NK-92 treated with Interleukin-12 subunit alpha and Interleukin-12 subunit beta, amount 100 ng/mL, for 24 hours (cell line): ENCODE measurements at regions not wholly inside any gene's neighbourhood (a gene's known extent, or its start where the extent isn't known, plus 50 kb on each side); places are given as distances from the start of the nearest gene placed in this dataset.

Experiments
- DNase-seq: peaks from one replicate; lab custom pipeline; 2025; lab: John Stamatoyannopoulos, UW

- DNase-seq, result no peak
Observed at GRCh38 chr9:108347463-108348188, 508.2 kb downstream of the ACTL7B start.

- no peak for DNase-seq
Observed at GRCh38 chr9:108345826-108346225, 510.0 kb downstream of the ACTL7B start.

GRCh38 chr9:108339251-108339650, 516.5 kb downstream of the ACTL7B start:
- no peak for DNase-seq

GRCh38 chr9:108336575-108336974, 519.2 kb downstream of the ACTL7B start:
- DNase-seq, result no peak

GRCh38 chr9:108333530-108333983, 522.2 kb downstream of the ACTL7B start:
- DNase-seq, result no peak

- no peak for DNase-seq
Observed at GRCh38 chr9:108331596-108331995, 524.2 kb downstream of the ACTL7B start.

- no peak for DNase-seq
Observed at GRCh38 chr9:108325406-108325805, 530.4 kb downstream of the ACTL7B start.

- DNase-seq, result no peak
Observed at GRCh38 chr9:108323615-108324014, 532.2 kb downstream of the ACTL7B start.

GRCh38 chr9:108322326-108323098, 533.3 kb downstream of the ACTL7B start:
- DNase-seq, result no peak

GRCh38 chr9:108316630-108317029, 539.2 kb downstream of the ACTL7B start:
- DNase-seq, result no peak

- no peak for DNase-seq
Observed at GRCh38 chr9:108316066-108316465, 539.7 kb downstream of the ACTL7B start.

GRCh38 chr9:108311745-108312144, 544.0 kb downstream of the ACTL7B start:
- DNase-seq, result no peak

GRCh38 chr9:108310202-108310601, 545.6 kb downstream of the ACTL7B start:
- no peak for DNase-seq

GRCh38 chr9:108300306-108301287, 555.2 kb downstream of the ACTL7B start:
- no peak for DNase-seq

- no peak for DNase-seq
Observed at GRCh38 chr9:108297073-108297472, 558.7 kb downstream of the ACTL7B start.

- DNase-seq, result no peak
Observed at GRCh38 chr9:108296056-108296455, 559.7 kb downstream of the ACTL7B start.

GRCh38 chr9:108291586-108291932, 564.2 kb downstream of the ACTL7B start:
- DNase-seq, result no peak

GRCh38 chr9:108290839-108291585, 564.8 kb downstream of the ACTL7B start:
- no peak for DNase-seq

GRCh38 chr9:108286638-108287206, 569.1 kb downstream of the ACTL7B start:
- no peak for DNase-seq

GRCh38 chr9:108283696-108284095, 572.1 kb downstream of the ACTL7B start:
- DNase-seq, result no peak

GRCh38 chr9:108282872-108283271, 572.9 kb downstream of the ACTL7B start:
- no peak for DNase-seq
